HG02981 (cell line): ENCODE measurements at regions not wholly inside any gene's neighbourhood (a gene's known extent, or its start where the extent isn't known, plus 50 kb on each side); places are given as distances from the start of the nearest gene placed in this dataset.
A peak's percentile ranks its signal among the peaks of the same experiment; 100 is the strongest.

Experiments used
- ATAC-seq: cut with Tn5 transposase; IDR thresholded peaks from one replicate; pipeline ENCODE4 v1.9.1; 2021; ENCODE audit warnings: mild to moderate bottlenecking, moderate library complexity; ENCODE audit not compliant: unreplicated experiment

DNA sequence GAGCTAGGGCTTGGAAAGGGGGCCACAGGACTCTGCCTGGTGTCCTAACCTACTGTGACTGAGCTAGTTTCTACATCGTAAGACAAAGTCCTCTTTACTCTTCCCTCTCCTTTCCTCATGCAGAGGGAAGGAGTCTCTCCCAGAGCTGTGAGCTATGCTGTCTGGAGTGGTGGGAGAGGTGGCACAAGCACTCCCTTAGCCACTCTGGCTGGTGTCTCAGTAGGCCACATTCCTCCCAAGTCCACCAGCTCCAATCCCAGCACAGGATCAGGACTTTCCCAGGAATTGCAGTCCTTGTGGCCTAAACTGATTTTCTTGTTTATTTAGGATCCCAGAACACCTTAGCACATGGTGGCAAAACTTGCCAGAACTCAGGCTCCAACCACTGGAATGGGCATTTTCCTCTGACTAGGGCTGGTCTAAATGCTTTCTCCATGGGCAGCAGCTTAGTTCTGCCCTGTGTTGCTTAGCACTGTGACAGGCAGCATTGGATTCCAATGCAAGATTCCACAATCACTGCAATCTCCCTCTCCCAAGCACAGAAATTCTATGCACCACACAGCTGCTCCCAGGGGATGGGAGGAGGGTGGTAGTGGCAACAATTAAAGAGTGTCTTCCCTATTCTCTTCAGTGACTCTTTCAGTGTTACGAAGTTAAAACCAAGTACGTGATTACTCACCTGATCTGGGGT lies 733.3 kb downstream of the HACE1 start:
- no peak for ATAC-seq

- no peak for ATAC-seq
Measured at GRCh38 chr6:104123227-104123626, 736.5 kb downstream of the HACE1 start.

DNA sequence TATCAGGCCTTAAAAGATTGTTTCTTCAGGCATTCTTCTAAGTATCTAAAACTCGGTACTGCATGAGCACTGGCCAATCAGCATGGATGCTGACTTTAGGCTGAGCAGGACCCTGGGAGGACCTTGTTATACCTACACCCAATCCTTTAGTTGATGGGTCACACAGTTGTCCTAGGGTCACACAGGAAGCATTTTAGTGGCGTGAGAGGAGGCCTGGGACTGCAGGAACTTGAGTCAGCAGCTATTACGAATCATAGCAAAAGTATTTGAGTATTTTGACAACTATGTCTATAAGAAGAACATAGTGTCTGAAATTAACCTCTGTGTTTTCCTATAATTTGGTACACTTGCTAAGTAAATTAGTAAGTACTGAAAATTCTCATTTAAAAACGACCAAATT lies 741.4 kb downstream of the HACE1 start:
- ATAC-seq = no peak

GRCh38 chr6:104109806-104110205 lies 749.9 kb downstream of the HACE1 start:
- no peak for ATAC-seq

DNA sequence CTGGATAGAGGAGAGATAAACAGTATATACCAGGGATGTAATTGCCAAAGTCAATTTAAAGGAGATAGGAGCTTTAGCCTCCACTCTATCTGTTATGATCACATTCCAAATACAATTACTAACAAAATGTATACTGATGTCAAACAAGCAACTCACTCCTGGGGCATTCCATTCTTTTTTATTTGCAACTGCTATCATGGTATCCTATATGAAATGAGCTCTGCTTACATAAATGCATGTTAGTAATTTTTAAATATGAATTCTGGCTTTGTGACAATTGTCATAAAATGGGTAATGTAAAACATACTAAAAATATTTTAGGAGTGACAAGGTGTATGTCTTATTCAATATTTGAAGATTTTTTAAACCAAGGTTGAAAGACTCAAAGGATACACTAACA lies 751.1 kb downstream of the HACE1 start:
- no peak for ATAC-seq

- no peak for ATAC-seq
Measured at GRCh38 chr6:104095661-104096416, 763.9 kb downstream of the HACE1 start.

GRCh38 chr6:104087765-104088164 lies 772.0 kb downstream of the HACE1 start:
- ATAC-seq = peak; percentile 80

DNA sequence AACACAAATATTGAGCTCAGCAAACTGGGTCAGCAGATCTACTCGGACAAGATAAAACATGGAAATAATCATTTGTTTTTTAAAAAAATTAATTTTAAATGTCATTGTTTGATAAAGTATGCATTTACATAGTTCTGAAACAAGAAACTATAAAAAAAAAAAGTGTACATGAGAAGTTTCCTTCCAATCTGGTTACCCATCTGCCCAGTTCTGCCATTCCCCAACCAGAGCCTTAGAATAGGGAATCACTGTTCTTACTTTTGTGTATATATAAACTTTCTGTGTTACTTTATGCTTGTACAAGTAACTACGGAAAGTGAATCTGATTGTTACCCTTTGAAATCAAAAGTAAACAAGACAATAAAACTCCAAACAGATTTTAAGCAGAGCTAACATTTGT lies 791.4 kb downstream of the HACE1 start:
- ATAC-seq = no peak

GRCh38 chr6:104064876-104065275 lies 794.8 kb downstream of the HACE1 start:
- no peak for ATAC-seq

DNA sequence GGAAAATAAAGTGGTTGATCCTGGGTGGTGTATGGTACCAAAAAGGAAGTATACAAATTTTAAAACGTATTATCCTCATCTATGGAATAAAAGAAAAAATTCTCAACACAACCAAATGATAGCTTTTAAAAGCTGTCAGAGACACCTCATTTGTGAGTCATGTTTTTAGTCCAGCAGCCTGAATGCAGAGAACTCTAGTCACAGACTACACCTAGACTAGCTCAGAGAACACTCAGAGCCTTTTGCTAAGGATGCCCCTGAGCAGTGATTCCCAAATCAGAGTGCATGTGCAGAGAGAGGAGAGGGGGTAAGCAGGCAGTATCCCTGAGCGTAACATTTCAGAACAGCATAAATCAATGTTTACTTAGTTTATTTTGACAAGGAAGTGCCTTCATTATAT lies 809.3 kb downstream of the HACE1 start:
- ATAC-seq = no peak

GRCh38 chr6:104046426-104046825 lies 813.3 kb downstream of the HACE1 start:
- ATAC-seq = no peak

DNA sequence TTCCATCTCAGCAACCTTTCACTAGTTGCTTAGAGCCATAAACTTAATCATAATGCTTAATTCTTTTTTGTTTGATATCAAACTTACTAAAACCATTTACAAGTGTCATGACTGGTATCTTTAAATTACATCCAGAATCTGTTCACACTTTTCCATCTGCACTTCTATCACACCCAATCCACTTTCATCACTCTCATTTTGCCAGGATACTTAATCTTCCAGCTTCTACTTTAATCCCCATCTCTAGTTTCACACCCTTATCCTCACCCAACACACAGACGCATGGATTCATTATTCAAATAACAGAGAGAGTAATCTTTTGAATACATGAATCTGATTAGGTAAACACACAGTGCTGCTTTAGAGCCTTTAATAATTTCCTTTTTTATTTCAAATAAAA lies 828.4 kb downstream of the HACE1 start:
- no peak for ATAC-seq

GRCh38 chr6:104022126-104022525 lies 837.6 kb downstream of the HACE1 start:
- no peak for ATAC-seq

GRCh38 chr6:104019075-104019753 lies 840.5 kb downstream of the HACE1 start:
- no peak for ATAC-seq

DNA sequence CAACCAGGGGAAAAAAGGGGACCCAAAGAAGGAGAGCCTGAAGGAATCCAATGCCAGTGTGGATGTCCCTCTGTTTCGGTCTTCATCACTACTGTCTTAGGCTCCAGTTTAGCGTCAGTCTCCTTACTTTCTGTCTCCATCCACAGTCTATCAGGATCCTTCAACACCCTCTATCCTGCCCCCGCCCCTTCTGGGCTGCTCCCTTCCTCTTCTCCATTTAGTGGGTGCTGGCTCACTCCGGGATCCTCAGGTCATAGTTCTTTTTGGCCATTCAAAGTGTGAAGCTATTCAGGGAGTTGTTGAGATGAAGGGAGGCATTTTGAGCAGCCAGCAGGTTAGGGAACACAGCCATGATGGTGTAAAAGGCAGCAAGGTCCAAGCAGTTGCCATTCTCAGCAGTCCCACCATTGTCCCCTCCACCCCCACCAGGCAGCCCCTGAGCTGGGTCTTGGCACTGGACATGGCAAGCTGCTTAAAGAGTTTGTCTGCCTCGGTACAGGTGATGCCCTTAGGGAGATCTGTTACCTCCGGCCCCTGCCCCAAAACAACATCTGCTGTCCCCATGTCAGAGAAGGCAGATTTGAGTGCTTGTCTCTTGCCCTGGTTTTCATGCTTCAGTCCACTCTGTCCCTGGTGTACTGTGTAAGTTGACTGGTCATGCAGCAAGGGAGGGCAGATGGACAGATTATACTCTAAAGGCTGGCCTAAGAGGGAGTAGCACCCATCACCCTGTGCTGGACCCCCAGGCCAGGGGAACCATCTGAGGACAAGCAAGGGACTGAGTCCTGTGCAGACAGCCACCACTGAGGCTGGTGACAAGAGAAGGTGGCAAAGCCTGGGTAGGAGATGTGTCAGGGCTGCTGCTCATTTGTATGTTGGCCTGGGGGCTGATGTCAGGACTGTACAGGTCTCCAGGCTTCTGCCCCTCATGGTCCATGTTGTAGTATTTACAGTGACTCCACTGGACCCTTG lies 842.0 kb downstream of the HACE1 start:
- no peak for ATAC-seq

DNA sequence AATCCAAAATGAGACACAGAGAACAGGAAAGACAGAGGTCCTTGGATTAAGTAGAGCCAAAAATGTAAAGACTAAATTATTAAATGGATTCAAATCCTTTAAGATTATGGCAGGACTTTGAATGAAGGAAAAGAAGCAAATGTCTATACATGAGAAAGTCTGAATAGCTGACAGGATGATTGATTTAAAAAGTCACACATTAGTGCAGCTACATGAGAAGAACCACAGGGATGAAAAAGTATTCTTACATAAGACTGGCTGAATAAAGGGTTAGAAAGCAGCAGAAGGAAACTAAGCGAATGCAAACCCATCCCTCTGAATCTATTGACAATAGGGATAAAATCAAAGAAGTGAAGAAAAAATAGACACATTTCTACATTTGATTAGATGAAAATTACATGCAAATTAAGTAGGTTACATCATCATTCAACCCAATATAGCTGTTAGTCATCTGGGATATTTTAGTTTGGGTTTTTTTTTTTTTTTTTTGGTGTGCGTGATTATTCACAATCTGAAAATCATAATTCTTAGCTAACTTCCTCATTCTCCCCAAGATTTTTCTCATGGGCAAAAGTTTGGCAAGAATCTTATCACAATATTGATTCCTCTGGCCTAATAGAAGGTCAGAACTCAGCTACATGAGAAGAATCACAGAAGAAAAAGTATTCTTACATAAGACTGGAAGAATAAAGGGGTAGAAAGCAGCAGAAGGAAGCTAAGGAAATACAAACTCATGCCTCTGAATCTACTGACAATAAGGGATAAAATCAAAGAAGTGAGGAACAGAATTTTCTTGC lies 845.4 kb downstream of the HACE1 start:
- ATAC-seq = no peak

- no peak for ATAC-seq
Measured at GRCh38 chr6:104013312-104013971, 846.3 kb downstream of the HACE1 start.

DNA sequence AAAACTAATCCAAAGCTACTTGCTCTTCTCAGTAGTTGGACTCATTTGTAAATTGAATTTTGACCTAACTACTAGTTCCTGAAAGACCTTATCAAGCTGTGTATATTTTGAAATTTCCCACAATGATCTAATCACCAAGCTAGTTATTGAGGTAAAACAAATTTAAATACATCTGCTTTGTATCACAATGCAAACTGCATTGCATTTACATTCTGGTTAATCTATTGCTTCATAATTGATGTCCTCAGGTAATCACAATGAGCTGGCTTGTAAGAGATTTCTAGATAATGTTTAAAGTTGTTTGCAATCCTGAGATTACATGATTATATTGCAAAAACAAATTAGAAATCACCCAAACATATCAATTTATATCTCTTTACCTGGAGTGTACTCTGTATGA lies 848.8 kb downstream of the HACE1 start:
- no peak for ATAC-seq

- ATAC-seq = no peak
Measured at GRCh38 chr6:104003803-104004516, 855.8 kb downstream of the HACE1 start.
